Activated naive CD4-positive, alpha-beta T cell treated with anti-CD3 and anti-CD28 coated beads, Interleukin-2, amount 50 U/mL, for 72 hours (primary cell): ENCODE measurements at regions not wholly inside any gene's neighbourhood (a gene's known extent, or its start where the extent isn't known, plus 50 kb on each side); places are given as distances from the start of the nearest gene placed in this dataset.

Source experiments
- ATAC-seq, 2 donors: fragments of 150-1000 bp; cut with Tn5 transposase; 2 replicates each; pipeline ENCODE4 v1.10.0; 2021; ENCODE audit warnings: mild to moderate bottlenecking in 2 of 2, moderate library complexity in 2 of 2
- DNase-seq, 2 donors: peaks; one replicate each; pipeline ENCODE4 v3.0.0; 2021 to 2022; ENCODE audit warnings: low spot score in 2 of 2
- H3K27ac Mint-ChIP-seq, 2 donors: one replicate each; pipeline ENCODE4 v1.8.0; 2022; ENCODE audit warnings: mild to moderate bottlenecking in 2 of 2, mixed read lengths in 2 of 2
- H3K36me3 Mint-ChIP-seq, 2 donors: one replicate each; pipeline ENCODE4 v1.8.0; 2022; ENCODE audit warnings: mixed read lengths in 2 of 2
- H3K9me3 Mint-ChIP-seq, 2 donors: one replicate each; pipeline ENCODE4 v1.8.0; 2022; ENCODE audit warnings: mixed read lengths in 2 of 2

- no peak for DNase-seq
- H3K36me3 Mint-ChIP-seq = peaks cover 0 to 4% of the 10 kb centered on the region in 2 donors
- H3K27ac Mint-ChIP-seq = no peak overlapping the region
- H3K9me3 Mint-ChIP-seq = peaks cover 0 to 4% of the 10 kb centered on the region in 2 donors
- ATAC-seq = no peak
Measured at GRCh38 chr5:174829511-174829864, 105.1 kb downstream of the MSX2 start.

GRCh38 chr5:174828804-174829510 is 104.6 kb downstream of the MSX2 start:
- H3K9me3 Mint-ChIP-seq = peaks cover 0 to 4% of the 10 kb centered on the region in 2 donors
- H3K27ac Mint-ChIP-seq = no peak overlapping the region
- peaks cover 0 to 5% of the 10 kb centered on the region in 2 donors for H3K36me3 Mint-ChIP-seq
- ATAC-seq = no peak
- DNase-seq = no peak

GRCh38 chr5:174827558-174827957 is 103.2 kb downstream of the MSX2 start:
- ATAC-seq (no peak), DNase-seq (no peak)
- H3K27ac Mint-ChIP-seq = no peak overlapping the region
- peaks cover 0 to 5% of the 10 kb centered on the region in 2 donors for H3K36me3 Mint-ChIP-seq
- H3K9me3 Mint-ChIP-seq = no peaks in the 10 kb centered on the region

GRCh38 chr5:174825587-174825986 is 101.2 kb downstream of the MSX2 start:
- Mint-ChIP-seq H3K9me3 (peaks cover 0 to 9% of the 10 kb centered on the region in 2 donors), H3K36me3 (peaks cover 0 to 5% of the 10 kb centered on the region in 2 donors), H3K27ac (no peak overlapping the region)
- no peak for DNase-seq
- ATAC-seq = no peak

- no peak overlapping the region for H3K27ac Mint-ChIP-seq
- peaks cover 0 to 18% of the 10 kb centered on the region in 2 donors for H3K9me3 Mint-ChIP-seq
- peaks cover 0 to 5% of the 10 kb centered on the region in 2 donors for H3K36me3 Mint-ChIP-seq
- DNase-seq (no peak), ATAC-seq (no peak)
Measured at GRCh38 chr5:174818430-174818829, 94.0 kb downstream of the MSX2 start.

GRCh38 chr5:174817610-174818009 is 93.2 kb downstream of the MSX2 start:
- ATAC-seq (no peak), DNase-seq (no peak)
- no peak overlapping the region for H3K27ac Mint-ChIP-seq
- H3K36me3 Mint-ChIP-seq = peaks cover 0 to 5% of the 10 kb centered on the region in 2 donors
- H3K9me3 Mint-ChIP-seq = peaks cover 0 to 18% of the 10 kb centered on the region in 2 donors

- ATAC-seq (no peak), DNase-seq (no peak)
- H3K27ac Mint-ChIP-seq = no peak overlapping the region
- peaks cover 0 to 5% of the 10 kb centered on the region in 2 donors for H3K36me3 Mint-ChIP-seq
- H3K9me3 Mint-ChIP-seq = peaks cover 0 to 13% of the 10 kb centered on the region in 2 donors
Measured at GRCh38 chr5:174816858-174817257, 92.5 kb downstream of the MSX2 start.

GRCh38 chr5:174811438-174811837 is 87.1 kb downstream of the MSX2 start:
- ATAC-seq = no peak
- no peak for DNase-seq
- H3K36me3 Mint-ChIP-seq = peaks cover 0 to 5% of the 10 kb centered on the region in 2 donors
- H3K9me3 Mint-ChIP-seq = peaks cover 0 to 8% of the 10 kb centered on the region in 2 donors
- H3K27ac Mint-ChIP-seq = no peak overlapping the region

GRCh38 chr5:174810796-174811195 is 86.4 kb downstream of the MSX2 start:
- Mint-ChIP-seq H3K27ac (no peak overlapping the region), H3K9me3 (peaks cover 0 to 2% of the 10 kb centered on the region in 2 donors), H3K36me3 (peaks cover 0 to 3% of the 10 kb centered on the region in 2 donors)
- ATAC-seq (no peak), DNase-seq (no peak)

- H3K27ac Mint-ChIP-seq = no peak overlapping the region
- ATAC-seq (no peak), DNase-seq (no peak)
- H3K36me3 Mint-ChIP-seq = no peaks in the 10 kb centered on the region
- peaks cover 0 to 4% of the 10 kb centered on the region in 2 donors for H3K9me3 Mint-ChIP-seq
Measured at GRCh38 chr5:174807471-174807870, 83.1 kb downstream of the MSX2 start.

GRCh38 chr5:174806729-174807128 is 82.3 kb downstream of the MSX2 start:
- no peak for ATAC-seq
- no peak for DNase-seq
- no peak overlapping the region for H3K27ac Mint-ChIP-seq

GRCh38 chr5:174801798-174802197 is 77.4 kb downstream of the MSX2 start:
- Mint-ChIP-seq H3K27ac (no peak overlapping the region), H3K9me3 (peaks cover 3 to 4% of the 10 kb centered on the region in 2 donors), H3K36me3 (no peaks in the 10 kb centered on the region)
- no peak for DNase-seq
- ATAC-seq = no peak

More at GRCh38 chr5:174806729-174807128, 82.3 kb downstream of the MSX2 start:
- H3K9me3 Mint-ChIP-seq = peaks cover 0 to 4% of the 10 kb centered on the region in 2 donors
- H3K36me3 Mint-ChIP-seq = no peaks in the 10 kb centered on the region

- DNase-seq = no peak
- H3K9me3 Mint-ChIP-seq = peaks cover 3 to 4% of the 10 kb centered on the region in 2 donors
- H3K36me3 Mint-ChIP-seq = no peaks in the 10 kb centered on the region
- ATAC-seq = no peak
- no peak overlapping the region for H3K27ac Mint-ChIP-seq
Measured at GRCh38 chr5:174800435-174800834, 76.1 kb downstream of the MSX2 start.

- H3K36me3 Mint-ChIP-seq = no peaks in the 10 kb centered on the region
- DNase-seq = no peak
- peaks cover 0 to 3% of the 10 kb centered on the region in 2 donors for H3K9me3 Mint-ChIP-seq
- ATAC-seq = no peak
- no peak overlapping the region for H3K27ac Mint-ChIP-seq
Measured at GRCh38 chr5:174799121-174799520, 74.7 kb downstream of the MSX2 start.

- H3K9me3 Mint-ChIP-seq = peaks cover 0 to 3% of the 10 kb centered on the region in 2 donors
- no peaks in the 10 kb centered on the region for H3K36me3 Mint-ChIP-seq
- no peak overlapping the region for H3K27ac Mint-ChIP-seq
- ATAC-seq = no peak
- DNase-seq = no peak
Measured at GRCh38 chr5:174798551-174798951, 74.2 kb downstream of the MSX2 start.

- ATAC-seq (no peak), DNase-seq (no peak)
- Mint-ChIP-seq H3K36me3 (no peaks in the 10 kb centered on the region), H3K9me3 (peaks cover 0 to 3% of the 10 kb centered on the region in 2 donors), H3K27ac (no peak overlapping the region)
Measured at GRCh38 chr5:174796711-174797192, 72.4 kb downstream of the MSX2 start.

- Mint-ChIP-seq H3K27ac (no peak overlapping the region), H3K36me3 (no peaks in the 10 kb centered on the region), H3K9me3 (no peaks in the 10 kb centered on the region)
- no peak for ATAC-seq
- DNase-seq = no peak
Measured at GRCh38 chr5:174794931-174795672, 70.7 kb downstream of the MSX2 start.
